ENCODE measurements at regions not wholly inside any gene's neighbourhood (a gene's known extent, or its start where the extent isn't known, plus 50 kb on each side); places are given as distances from the start of the nearest gene placed in this dataset.

GRCh38 chr3:165644331-165644730, 192.9 kb downstream of the BCHE start:
- in situ Hi-C loops (cut with MboI; ENCODE audit: low pct_unique_long_range_greater_than_20kb in 2 of 9, low sequenced_read_pairs in 9 of 9, unreplicated experiment in 9 of 9), result no loop called here
- Histone ChIP-seq H3K27ac (no peak overlapping the region), H3K4me1 (replicated peaks in 1 of 2) (no peaks in the 10 kb centered on the region), H3K4me3 (no peak overlapping the region)
- WGBS, 10 experiments, result 0 to 88% (median 65%) methylated on average over 1 of the region's 1 CpG
- ATAC-seq (replicated peaks in 6 of 8), result no peak

- Histone ChIP-seq H3K4me1 (replicated peaks in 1 of 2) (no peaks in the 10 kb centered on the region), H3K27ac (no peak overlapping the region), H3K4me3 (no peak overlapping the region)
- 6 to 100% (median 50%) methylated on average over 1 to 2 of the region's 2 CpGs; no CpG with 5 or more reads in 3 of the 10 experiments for WGBS, 10 experiments
- ATAC-seq (replicated peaks in 6 of 8), result peak in 3 of 8 experiments; percentile 42 to 78 (median 71)
- in situ Hi-C loops (cut with MboI; ENCODE audit: low pct_unique_long_range_greater_than_20kb in 2 of 9, low sequenced_read_pairs in 9 of 9, unreplicated experiment in 9 of 9), result no loop called here
These were observed 193.8 kb downstream of the BCHE start for GRCh38 chr3:165643425-165643824.

GRCh38 chr3:165642761-165643420, 194.3 kb downstream of the BCHE start:
- 3 to 92% (median 66%) methylated on average over 2 to 4 of the region's 4 CpGs; no CpG with 5 or more reads in 1 of the 10 experiments for WGBS, 10 experiments
- H3K4me1 ChIP-seq (replicated peaks in 1 of 2), result no peaks in the 10 kb centered on the region
- no peak overlapping the region for H3K27ac ChIP-seq
- no peak overlapping the region for H3K4me3 ChIP-seq
- in situ Hi-C loops (cut with MboI; ENCODE audit: low pct_unique_long_range_greater_than_20kb in 2 of 9, low sequenced_read_pairs in 9 of 9, unreplicated experiment in 9 of 9), result no loop called here
- ATAC-seq (replicated peaks in 6 of 8), result peak in 6 of 8 experiments; percentile 58 to 91 (median 72)

GRCh38 chr3:165641569-165642310, 195.5 kb downstream of the BCHE start:
- in situ Hi-C loops (cut with MboI; ENCODE audit: low pct_unique_long_range_greater_than_20kb in 2 of 9, low sequenced_read_pairs in 9 of 9, unreplicated experiment in 9 of 9), result no loop called here
- WGBS, 10 experiments, result 25 to 88% (median 76%) methylated on average over 3 to 5 of the region's 5 CpGs; no CpG with 5 or more reads in 1 of the 10 experiments
- H3K27ac ChIP-seq, result no peak overlapping the region
- H3K4me1 ChIP-seq (replicated peaks in 1 of 2), result no peaks in the 10 kb centered on the region
- no peak for ATAC-seq (replicated peaks in 6 of 8)
- no peak overlapping the region for H3K4me3 ChIP-seq

GRCh38 chr3:165640970-165641369, 196.3 kb downstream of the BCHE start:
- in situ Hi-C loops (cut with MboI; ENCODE audit: low pct_unique_long_range_greater_than_20kb in 2 of 9, low sequenced_read_pairs in 9 of 9, unreplicated experiment in 9 of 9), result no loop called here
- WGBS, 10 experiments, result 88 to 100% (median 100%) methylated on average over 1 of the region's 1 CpG; no CpG with 5 or more reads in 3 of the 10 experiments

GRCh38 chr3:165640031-165640430, 197.2 kb downstream of the BCHE start:
- Histone ChIP-seq H3K27ac (no peak overlapping the region), H3K4me3 (no peak overlapping the region), H3K4me1 (replicated peaks in 1 of 2) (no peaks in the 10 kb centered on the region)
- in situ Hi-C loops (cut with MboI; ENCODE audit: low pct_unique_long_range_greater_than_20kb in 2 of 9, low sequenced_read_pairs in 9 of 9, unreplicated experiment in 9 of 9), result no loop called here
- WGBS, 10 experiments, result 0 to 73% (median 25%) methylated on average over 1 of the region's 1 CpG; no CpG with 5 or more reads in 1 of the 10 experiments
- no peak for ATAC-seq (replicated peaks in 6 of 8)

More at GRCh38 chr3:165640970-165641369, 196.3 kb downstream of the BCHE start:
- Histone ChIP-seq H3K4me1 (replicated peaks in 1 of 2) (no peaks in the 10 kb centered on the region), H3K27ac (no peak overlapping the region), H3K4me3 (no peak overlapping the region)
- ATAC-seq (replicated peaks in 6 of 8), result no peak

GRCh38 chr3:165638034-165638433, 199.2 kb downstream of the BCHE start:
- WGBS, 10 experiments, result 10 to 95% (median 82%) methylated on average over 4 to 6 of the region's 6 CpGs
- in situ Hi-C loops (cut with MboI; ENCODE audit: low pct_unique_long_range_greater_than_20kb in 2 of 9, low sequenced_read_pairs in 9 of 9, unreplicated experiment in 9 of 9), result no loop called here

GRCh38 chr3:165636684-165637015, 200.6 kb downstream of the BCHE start:
- ATAC-seq (replicated peaks in 6 of 8), result no peak
- Histone ChIP-seq H3K4me3 (no peak overlapping the region), H3K27ac (no peak overlapping the region), H3K4me1 (replicated peaks in 1 of 2) (no peaks in the 10 kb centered on the region)
- in situ Hi-C loops (cut with MboI; ENCODE audit: low pct_unique_long_range_greater_than_20kb in 2 of 9, low sequenced_read_pairs in 9 of 9, unreplicated experiment in 9 of 9), result no loop called here
- 0 to 88% (median 45%) methylated on average over 1 of the region's 1 CpG; no CpG with 5 or more reads in 4 of the 10 experiments for WGBS, 10 experiments

More at GRCh38 chr3:165638034-165638433, 199.2 kb downstream of the BCHE start:
- Histone ChIP-seq H3K4me3 (no peak overlapping the region), H3K4me1 (replicated peaks in 1 of 2) (no peaks in the 10 kb centered on the region), H3K27ac (no peak overlapping the region)
- peak in 2 of 8 experiments; percentile 41 to 48 for ATAC-seq (replicated peaks in 6 of 8)

GRCh38 chr3:165635791-165636683, 201.2 kb downstream of the BCHE start:
- H3K27ac ChIP-seq, result no peak overlapping the region
- no peak for ATAC-seq (replicated peaks in 6 of 8)
- in situ Hi-C loops (cut with MboI; ENCODE audit: low pct_unique_long_range_greater_than_20kb in 2 of 9, low sequenced_read_pairs in 9 of 9, unreplicated experiment in 9 of 9), result no loop called here
- H3K4me3 ChIP-seq, result no peak overlapping the region
- WGBS, 10 experiments, result 13 to 100% (median 82%) methylated on average over 1 to 5 of the region's 5 CpGs
- H3K4me1 ChIP-seq (replicated peaks in 1 of 2), result no peaks in the 10 kb centered on the region

GRCh38 chr3:165624761-165625160, 212.5 kb downstream of the BCHE start:
- ATAC-seq (replicated peaks in 6 of 8), result no peak
- in situ Hi-C loops (cut with MboI; ENCODE audit: low pct_unique_long_range_greater_than_20kb in 2 of 9, low sequenced_read_pairs in 9 of 9, unreplicated experiment in 9 of 9), result no loop called here
- no peak overlapping the region for H3K4me3 ChIP-seq
- WGBS, 10 experiments, result 0 to 100% (median 63%) methylated on average over 1 to 3 of the region's 3 CpGs; no CpG with 5 or more reads in 3 of the 10 experiments
- H3K4me1 ChIP-seq (replicated peaks in 1 of 2), result no peaks in the 10 kb centered on the region
- H3K27ac ChIP-seq, result no peak overlapping the region

GRCh38 chr3:165622356-165622755, 214.9 kb downstream of the BCHE start:
- Histone ChIP-seq H3K27ac (no peak overlapping the region), H3K4me3 (no peak overlapping the region), H3K4me1 (replicated peaks in 1 of 2) (no peaks in the 10 kb centered on the region)
- ATAC-seq (replicated peaks in 6 of 8), result no peak
- 40 to 100% (median 85%) methylated on average over 2 of the region's 2 CpGs; no CpG with 5 or more reads in 6 of the 10 experiments for WGBS, 10 experiments
- in situ Hi-C loops (cut with MboI; ENCODE audit: low pct_unique_long_range_greater_than_20kb in 2 of 9, low sequenced_read_pairs in 9 of 9, unreplicated experiment in 9 of 9), result no loop called here

GRCh38 chr3:165619069-165619468, 218.2 kb downstream of the BCHE start:
- Histone ChIP-seq H3K4me3 (no peak overlapping the region), H3K4me1 (replicated peaks in 1 of 2) (no peaks in the 10 kb centered on the region), H3K27ac (no peak overlapping the region)
- WGBS, 10 experiments, result 10 to 100% (median 75%) methylated on average over 1 to 2 of the region's 2 CpGs
- in situ Hi-C loops (cut with MboI; ENCODE audit: low pct_unique_long_range_greater_than_20kb in 2 of 9, low sequenced_read_pairs in 9 of 9, unreplicated experiment in 9 of 9), result no loop called here
- ATAC-seq (replicated peaks in 6 of 8), result no peak

- H3K27ac ChIP-seq, result no peak overlapping the region
- in situ Hi-C loops (cut with MboI; ENCODE audit: low pct_unique_long_range_greater_than_20kb in 2 of 9, low sequenced_read_pairs in 9 of 9, unreplicated experiment in 9 of 9), result no loop called here
- H3K4me3 ChIP-seq, result no peak overlapping the region
- H3K4me1 ChIP-seq (replicated peaks in 1 of 2), result no peaks in the 10 kb centered on the region
- ATAC-seq (replicated peaks in 6 of 8), result no peak
These were observed 220.1 kb downstream of the BCHE start for GRCh38 chr3:165617134-165617533.
